ENCODE measurements at regions not wholly inside any gene's neighbourhood (a gene's known extent, or its start where the extent isn't known, plus 50 kb on each side); places are given as distances from the start of the nearest gene placed in this dataset.
"Not testable (repeated sequence)": the region's sequence is repeated elsewhere in the genome, so short reads cannot be mapped to it uniquely, and the experiment has no call there.

DNA sequence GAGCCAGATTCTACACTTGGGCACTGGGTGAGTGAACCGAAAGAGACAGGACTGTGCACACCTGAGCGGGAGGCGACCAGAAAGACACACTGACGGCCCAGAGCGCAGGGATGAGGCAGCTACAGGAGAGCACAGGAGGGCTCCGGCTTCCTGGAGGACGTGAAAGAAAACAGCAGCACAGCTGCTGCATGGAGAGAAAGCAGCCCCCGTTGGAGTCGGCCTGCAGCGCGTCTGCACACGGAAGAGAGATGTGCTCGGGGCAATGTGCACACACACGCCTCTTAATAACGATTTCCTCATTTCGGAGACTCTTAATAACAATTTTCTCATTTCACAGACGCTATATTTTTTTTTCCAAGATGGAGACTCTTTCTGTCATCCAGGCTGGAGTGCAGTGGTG lies 160.4 kb downstream of the CTTN start:
- Mint-ChIP-seq H3K4me1 (no peaks in the 10 kb centered on the region), H3K27me3 (peaks cover 0 to 3% (median 0%) of the 10 kb centered on the region in 3 donors), H3K9me3 (peaks cover 0 to 7% (median 0%) of the 10 kb centered on the region in 7 donors), H3K36me3 (no peaks in the 10 kb centered on the region), H3K27ac (no peak overlapping the region), H3K4me3 (no peak overlapping the region)
- ATAC-seq (ENCODE audit: low read depth in 2 of 2) (no peak), DNase-seq (no peak)

DNA sequence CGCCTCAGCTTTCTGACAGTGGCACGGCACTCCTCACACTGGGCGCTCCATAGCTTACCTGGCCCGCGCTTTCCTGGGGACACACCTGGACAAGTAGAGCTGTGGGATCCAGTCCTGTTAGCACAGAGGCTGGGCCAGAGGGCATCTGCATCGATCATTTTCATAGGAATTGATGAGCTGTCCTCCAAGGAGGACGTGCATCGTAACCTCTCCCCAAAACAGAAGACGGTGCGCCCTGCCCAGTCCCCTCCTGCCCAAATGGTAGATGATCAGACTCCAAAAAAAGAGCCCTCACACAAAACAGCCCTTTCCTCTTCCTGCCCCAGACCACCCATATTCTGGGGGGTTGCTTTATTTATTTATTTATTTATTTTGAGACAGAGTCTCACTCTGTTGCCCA lies 161.2 kb downstream of the CTTN start:
- H3K4me1 Mint-ChIP-seq, result no peaks in the 10 kb centered on the region
- H3K4me3 Mint-ChIP-seq, result no peak overlapping the region
- H3K36me3 Mint-ChIP-seq, result no peaks in the 10 kb centered on the region
- no peak for ATAC-seq (ENCODE audit: low read depth in 2 of 2)
- H3K27me3 Mint-ChIP-seq, result peaks cover 0 to 11% (median 0%) of the 10 kb centered on the region in 3 donors
- H3K9me3 Mint-ChIP-seq, result peaks cover 0 to 7% (median 0%) of the 10 kb centered on the region in 7 donors
- no peak for DNase-seq
- H3K27ac Mint-ChIP-seq, result no peak overlapping the region

GRCh38 chr11:70560621-70561020 lies 162.3 kb downstream of the CTTN start:
- H3K9me3 Mint-ChIP-seq; DNase-seq; H3K36me3 Mint-ChIP-seq; H3K4me3 Mint-ChIP-seq; ATAC-seq (ENCODE audit: low read depth in 2 of 2); H3K4me1 Mint-ChIP-seq: not testable (repeated sequence)
- H3K27ac Mint-ChIP-seq, result peak overlapping the region in 1 of 6 donors; percentile 81
- H3K27me3 Mint-ChIP-seq, result peaks cover 0 to 19% (median 6%) of the 10 kb centered on the region in 3 donors

DNA sequence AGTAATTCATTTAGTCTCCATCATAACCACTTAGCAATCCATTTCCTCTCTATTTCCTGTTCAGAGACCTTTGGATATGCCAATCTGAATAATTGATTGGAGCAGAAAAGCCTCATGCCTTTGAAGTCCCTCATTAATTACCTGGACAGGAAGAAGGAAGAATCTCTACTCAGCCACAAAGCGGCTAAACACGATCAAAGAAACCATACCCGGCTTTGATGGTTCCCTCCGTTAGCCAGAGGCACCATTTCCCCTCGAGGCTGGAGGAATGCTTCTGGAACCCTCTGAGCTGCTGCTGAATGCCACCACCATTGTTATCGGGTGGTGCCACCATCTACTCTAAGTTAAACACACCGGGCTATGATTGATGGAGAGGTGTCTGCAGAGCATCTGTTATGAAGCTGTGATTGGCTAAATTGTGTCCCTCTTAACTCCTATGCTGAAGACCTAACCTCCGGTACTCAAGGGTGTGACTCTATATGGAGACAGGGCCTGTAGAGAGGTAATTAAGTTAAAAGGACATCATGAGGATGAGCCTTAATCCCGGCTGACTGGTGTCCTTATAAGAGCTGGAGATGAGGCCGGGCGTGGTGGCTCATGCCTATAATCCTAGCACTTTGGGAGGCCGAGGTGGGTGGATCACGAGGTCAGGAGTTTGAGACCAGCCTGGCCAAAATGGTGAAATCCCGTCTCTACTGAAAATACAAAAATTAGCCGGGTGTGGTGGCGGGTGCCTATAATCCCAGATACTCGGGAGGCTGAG lies 168.6 kb downstream of the CTTN start:
- Mint-ChIP-seq H3K9me3 (peaks cover 0 to 12% (median under 1%) of the 10 kb centered on the region in 7 donors), H3K27ac (no peak overlapping the region), H3K4me3 (no peak overlapping the region), H3K27me3 (peaks cover 13 to 53% (median 49%) of the 10 kb centered on the region in 3 donors), H3K36me3 (no peaks in the 10 kb centered on the region), H3K4me1 (peaks cover 0 to 8% (median 0%) of the 10 kb centered on the region in 3 donors)
- DNase-seq (no peak), ATAC-seq (ENCODE audit: low read depth in 2 of 2) (no peak)

DNA sequence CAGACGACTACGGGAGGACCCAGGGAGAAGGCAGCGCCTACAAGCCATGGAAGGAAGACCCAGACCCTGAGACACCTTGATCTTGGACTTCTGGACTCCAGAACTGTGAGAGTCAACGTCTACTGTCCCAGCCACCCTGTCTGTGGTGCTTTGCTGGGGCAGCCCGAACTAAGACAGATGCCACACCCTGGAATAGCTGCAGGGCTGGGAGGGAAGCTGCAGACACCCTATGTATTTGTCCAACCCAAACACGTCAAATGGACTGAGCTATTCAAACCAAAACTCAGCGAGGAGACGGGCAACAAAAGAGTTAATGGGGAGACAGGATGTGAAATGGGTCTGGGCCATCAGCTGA lies 169.3 kb downstream of the CTTN start:
- Mint-ChIP-seq H3K4me3 (no peak overlapping the region), H3K4me1 (peaks cover 0 to 8% (median 0%) of the 10 kb centered on the region in 3 donors), H3K27ac (no peak overlapping the region), H3K27me3 (peaks cover 13 to 53% (median 49%) of the 10 kb centered on the region in 3 donors), H3K36me3 (no peaks in the 10 kb centered on the region), H3K9me3 (peaks cover 0 to 7% (median 0%) of the 10 kb centered on the region in 7 donors)
- DNase-seq (no peak), ATAC-seq (ENCODE audit: low read depth in 2 of 2) (no peak)

- Mint-ChIP-seq H3K9me3 (peaks cover 0 to 4% (median 0%) of the 10 kb centered on the region in 7 donors), H3K27ac (no peak overlapping the region), H3K36me3 (no peaks in the 10 kb centered on the region), H3K27me3 (peaks cover 13 to 53% (median 49%) of the 10 kb centered on the region in 3 donors), H3K4me1 (peaks cover 0 to 8% (median 0%) of the 10 kb centered on the region in 3 donors), H3K4me3 (no peak overlapping the region)
- DNase-seq, result no peak
- ATAC-seq (ENCODE audit: low read depth in 2 of 2), result no peak
Measured at GRCh38 chr11:70568035-70568813, 169.9 kb downstream of the CTTN start.

DNA sequence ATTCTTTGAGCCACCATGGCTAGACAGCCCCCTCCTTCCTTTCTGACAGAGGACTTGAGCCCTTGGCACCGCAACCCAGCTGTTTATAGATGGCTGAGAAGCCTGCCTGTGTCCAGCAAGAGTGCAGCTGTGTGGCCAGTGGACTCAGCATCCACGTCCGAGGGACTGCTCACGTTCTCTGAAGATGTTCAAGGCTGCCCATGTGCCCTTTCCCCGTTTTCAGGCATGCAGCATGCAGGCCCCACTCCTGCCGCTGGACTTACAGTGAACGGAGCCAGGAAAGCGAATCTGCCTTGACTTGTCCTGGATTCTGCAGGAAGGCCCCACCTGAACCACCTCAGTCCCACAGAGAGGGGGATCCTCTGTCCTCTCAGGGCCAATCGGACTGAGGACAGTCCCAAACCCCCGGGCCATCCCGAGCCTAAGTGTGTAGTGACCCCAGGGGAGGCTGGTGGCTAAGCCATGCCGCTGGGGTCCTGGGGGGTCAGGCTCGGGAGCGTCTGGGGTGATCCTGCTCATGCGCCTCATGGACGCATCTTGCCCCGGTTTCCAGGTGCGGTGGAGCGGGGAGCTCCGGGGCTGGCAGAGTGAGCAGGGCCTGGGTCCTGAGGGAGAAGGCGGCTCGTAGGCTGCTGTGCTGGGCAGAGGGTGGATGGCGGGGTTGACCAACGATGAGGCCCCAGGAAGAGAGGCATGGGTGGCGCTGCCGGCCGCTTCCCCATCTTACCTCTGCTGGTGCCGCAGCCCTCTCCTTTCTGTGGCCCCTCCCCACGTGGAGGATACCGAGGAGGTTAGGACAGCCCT lies 170.7 kb downstream of the CTTN start:
- peaks cover 13 to 49% (median 47%) of the 10 kb centered on the region in 3 donors for H3K27me3 Mint-ChIP-seq
- no peak for ATAC-seq (ENCODE audit: low read depth in 2 of 2)
- H3K4me3 Mint-ChIP-seq, result no peak overlapping the region
- peaks cover 0 to 4% (median 0%) of the 10 kb centered on the region in 7 donors for H3K9me3 Mint-ChIP-seq
- H3K4me1 Mint-ChIP-seq, result peaks cover 0 to 8% (median 0%) of the 10 kb centered on the region in 3 donors
- H3K27ac Mint-ChIP-seq, result no peak overlapping the region
- DNase-seq, result no peak
- no peaks in the 10 kb centered on the region for H3K36me3 Mint-ChIP-seq

DNA sequence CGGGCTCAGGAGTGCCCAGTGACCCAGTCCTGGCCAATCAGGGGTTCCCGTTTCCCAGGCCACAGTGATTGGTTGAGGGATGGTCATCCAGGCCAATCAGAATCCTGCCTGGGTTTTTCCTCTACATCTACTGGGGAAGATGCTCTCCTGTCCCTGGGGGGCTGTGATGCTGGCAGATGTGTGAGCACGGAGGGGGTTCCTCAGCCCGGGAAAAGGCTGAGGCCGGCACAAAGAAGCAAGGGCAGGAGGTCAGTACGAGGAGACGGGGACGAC lies 171.2 kb downstream of the CTTN start:
- Mint-ChIP-seq H3K27ac (peak overlapping the region in 1 of 6 donors; percentile 88), H3K27me3 (peaks cover 13 to 49% (median 48%) of the 10 kb centered on the region in 3 donors), H3K9me3 (peaks cover 0 to 4% (median 0%) of the 10 kb centered on the region in 7 donors), H3K4me3 (no peak overlapping the region), H3K4me1 (peaks cover 0 to 8% (median 0%) of the 10 kb centered on the region in 3 donors), H3K36me3 (no peaks in the 10 kb centered on the region)
- DNase-seq (no peak), ATAC-seq (ENCODE audit: low read depth in 2 of 2) (no peak)

DNA sequence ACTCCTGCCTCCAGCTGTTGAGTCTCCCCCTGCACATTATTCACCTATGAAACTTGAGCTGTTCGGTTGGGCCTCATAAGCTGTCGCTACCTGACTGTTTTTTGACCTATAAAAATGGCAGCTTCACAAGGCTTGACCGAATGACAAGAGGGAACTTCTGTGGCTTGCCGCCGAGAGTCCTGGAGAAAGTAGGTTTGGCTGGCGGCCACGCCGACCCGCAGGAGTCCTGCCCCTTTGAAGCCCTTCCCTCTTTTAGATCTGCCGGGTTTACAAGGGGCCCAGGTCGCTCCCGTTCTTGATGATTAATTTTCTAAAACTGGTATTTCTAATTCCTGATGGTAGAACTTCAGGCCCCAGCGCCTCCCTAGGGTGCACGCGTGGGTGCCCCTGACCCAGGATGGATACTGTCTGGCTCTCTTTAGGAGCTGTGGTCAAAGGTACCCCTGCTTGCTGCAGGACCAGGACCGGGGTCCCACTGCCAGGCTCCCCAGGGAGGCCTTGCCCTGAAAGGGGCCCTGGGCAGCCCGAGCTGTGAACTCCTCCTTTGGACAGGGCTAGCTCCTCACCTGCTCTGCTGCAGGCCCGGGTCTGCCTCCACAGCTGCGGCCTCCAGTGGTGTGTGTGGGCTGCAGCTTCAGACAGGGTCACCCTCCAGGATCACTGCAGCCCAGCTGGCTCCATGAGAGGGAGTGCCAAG lies 171.8 kb downstream of the CTTN start:
- Mint-ChIP-seq H3K9me3 (peaks cover 0 to 4% (median 0%) of the 10 kb centered on the region in 7 donors), H3K4me1 (peaks cover 0 to 8% (median 0%) of the 10 kb centered on the region in 3 donors), H3K36me3 (no peaks in the 10 kb centered on the region), H3K27ac (no peak overlapping the region), H3K4me3 (no peak overlapping the region), H3K27me3 (peaks cover 13 to 48% (median 46%) of the 10 kb centered on the region in 3 donors)
- no peak for DNase-seq
- no peak for ATAC-seq (ENCODE audit: low read depth in 2 of 2)

- Mint-ChIP-seq H3K36me3 (no peaks in the 10 kb centered on the region), H3K27me3 (peaks cover 13 to 42% (median 39%) of the 10 kb centered on the region in 3 donors), H3K4me1 (peaks cover 0 to 8% (median 0%) of the 10 kb centered on the region in 3 donors), H3K4me3 (no peak overlapping the region), H3K27ac (no peak overlapping the region), H3K9me3 (peaks cover 0 to 2% (median 0%) of the 10 kb centered on the region in 7 donors)
- no peak for ATAC-seq (ENCODE audit: low read depth in 2 of 2)
- no peak for DNase-seq
Measured at GRCh38 chr11:70570693-70571395, 172.5 kb downstream of the CTTN start.

DNA sequence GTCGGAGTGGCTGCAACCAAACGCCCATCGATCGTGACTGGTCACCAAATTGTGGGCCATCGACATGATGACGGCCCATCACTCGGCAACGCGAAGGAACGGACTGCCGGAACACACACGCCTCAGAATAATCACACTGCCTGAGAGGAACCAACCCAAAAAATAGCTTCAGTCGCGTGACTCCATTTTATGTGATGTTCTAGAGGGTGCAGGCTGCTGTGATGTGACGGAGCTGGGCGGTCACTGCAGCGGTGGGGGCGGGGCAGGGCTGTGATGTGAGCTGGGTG lies 174.6 kb downstream of the CTTN start:
- Mint-ChIP-seq H3K4me3 (no peak overlapping the region), H3K4me1 (peaks cover 0 to 5% (median 0%) of the 10 kb centered on the region in 3 donors), H3K27me3 (peaks cover under 1 to 24% (median 18%) of the 10 kb centered on the region in 3 donors), H3K36me3 (no peaks in the 10 kb centered on the region), H3K27ac (no peak overlapping the region), H3K9me3 (no peaks in the 10 kb centered on the region)
- ATAC-seq (ENCODE audit: low read depth in 2 of 2) (no peak), DNase-seq (no peak)

DNA sequence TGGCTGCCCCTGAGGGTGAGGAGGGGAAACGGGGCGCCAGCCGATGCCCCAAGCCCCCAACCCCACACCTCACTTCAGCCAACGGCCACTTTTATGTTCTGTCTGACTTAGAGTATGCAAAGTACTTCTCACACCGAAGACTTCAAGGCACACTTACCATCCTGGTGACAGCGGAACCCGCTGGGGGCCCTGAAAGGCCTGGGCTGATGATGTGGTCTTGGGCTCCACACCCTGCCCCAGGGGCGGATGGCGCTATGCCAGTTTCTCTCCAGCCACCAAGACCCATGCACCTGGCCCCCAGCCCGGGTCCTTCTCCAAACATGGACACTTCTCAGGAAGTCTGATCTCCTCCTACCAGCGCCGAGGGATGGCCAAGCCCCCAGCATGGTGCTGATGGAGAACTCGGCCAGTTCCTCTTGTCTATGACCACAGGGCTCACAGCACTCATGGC lies 175.4 kb downstream of the CTTN start:
- Mint-ChIP-seq H3K27ac (peak overlapping the region in 1 of 6 donors; percentile 42), H3K36me3 (no peaks in the 10 kb centered on the region), H3K4me3 (no peak overlapping the region), H3K9me3 (no peaks in the 10 kb centered on the region), H3K27me3 (peaks cover 0 to 19% (median 17%) of the 10 kb centered on the region in 3 donors), H3K4me1 (no peaks in the 10 kb centered on the region)
- no peak for ATAC-seq (ENCODE audit: low read depth in 2 of 2)
- no peak for DNase-seq
